ENCODE measurements at regions not wholly inside any gene's neighbourhood (a gene's known extent, or its start where the extent isn't known, plus 50 kb on each side); places are given as distances from the start of the nearest gene placed in this dataset.
A peak's percentile ranks its signal among the peaks of the same experiment; 100 is the strongest.
"Not testable (repeated sequence)": the region's sequence is repeated elsewhere in the genome, so short reads cannot be mapped to it uniquely, and the experiment has no call there.

DNA sequence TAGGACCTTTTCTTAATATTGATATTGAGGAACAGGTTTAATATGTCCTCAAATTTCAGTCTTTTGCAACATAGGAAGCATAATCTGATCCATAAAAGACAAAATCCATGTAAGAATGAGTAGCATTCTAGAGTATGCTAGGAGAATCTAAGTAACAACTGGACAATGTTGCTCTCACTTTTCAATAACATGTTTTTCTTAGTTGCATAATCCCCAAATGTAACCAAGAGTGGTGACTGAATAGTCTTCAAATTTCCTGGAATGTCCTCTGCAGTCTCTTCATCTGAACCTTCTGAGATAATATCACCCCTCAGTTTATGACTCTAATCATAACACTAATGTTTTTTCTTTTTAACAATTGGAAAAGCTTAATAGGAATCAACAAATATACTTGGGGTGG lies 110.0 kb upstream of the ZEB2 start:
- TF ChIP-seq, protein P1, sequence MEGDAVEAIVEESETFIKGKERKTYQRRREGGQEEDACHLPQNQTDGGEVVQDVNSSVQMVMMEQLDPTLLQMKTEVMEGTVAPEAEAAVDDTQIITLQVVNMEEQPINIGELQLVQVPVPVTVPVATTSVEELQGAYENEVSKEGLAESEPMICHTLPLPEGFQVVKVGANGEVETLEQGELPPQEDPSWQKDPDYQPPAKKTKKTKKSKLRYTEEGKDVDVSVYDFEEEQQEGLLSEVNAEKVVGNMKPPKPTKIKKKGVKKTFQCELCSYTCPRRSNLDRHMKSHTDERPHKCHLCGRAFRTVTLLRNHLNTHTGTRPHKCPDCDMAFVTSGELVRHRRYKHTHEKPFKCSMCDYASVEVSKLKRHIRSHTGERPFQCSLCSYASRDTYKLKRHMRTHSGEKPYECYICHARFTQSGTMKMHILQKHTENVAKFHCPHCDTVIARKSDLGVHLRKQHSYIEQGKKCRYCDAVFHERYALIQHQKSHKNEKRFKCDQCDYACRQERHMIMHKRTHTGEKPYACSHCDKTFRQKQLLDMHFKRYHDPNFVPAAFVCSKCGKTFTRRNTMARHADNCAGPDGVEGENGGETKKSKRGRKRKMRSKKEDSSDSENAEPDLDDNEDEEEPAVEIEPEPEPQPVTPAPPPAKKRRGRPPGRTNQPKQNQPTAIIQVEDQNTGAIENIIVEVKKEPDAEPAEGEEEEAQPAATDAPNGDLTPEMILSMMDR (IDR thresholded peaks at IDR 0.05; ENCODE audit: insufficient read depth, low read length, severe bottlenecking) = no peak
- FAIRE-seq (no peak), DNase-seq (ENCODE audit: low read depth) (no peak)
- H3K36me3 ChIP-seq (ENCODE audit: control insufficient read depth, insufficient read depth, low read length) = no peaks in the 10 kb centered on the region
- no peak overlapping the region for H3K4me3 ChIP-seq (ENCODE audit: low read depth, low read length)
- H3K27me3 ChIP-seq (ENCODE audit: control insufficient read depth, insufficient read depth, low read length) = no peaks in the 10 kb centered on the region

GRCh38 chr2:144628566-144628965 lies 108.6 kb upstream of the ZEB2 start:
- DNase-seq (ENCODE audit: low read depth) = no peak
- no peak for FAIRE-seq
- Histone ChIP-seq H3K36me3 (ENCODE audit: control insufficient read depth, insufficient read depth, low read length) (no peaks in the 10 kb centered on the region), H3K27me3 (ENCODE audit: control insufficient read depth, insufficient read depth, low read length) (no peaks in the 10 kb centered on the region), H3K4me3 (ENCODE audit: low read depth, low read length) (no peak overlapping the region)
- TF ChIP-seq, protein P1 (IDR thresholded peaks at IDR 0.05; ENCODE audit: insufficient read depth, low read length, severe bottlenecking) = no peak

- TF ChIP-seq, protein P1 (IDR thresholded peaks at IDR 0.05; ENCODE audit: insufficient read depth, low read length, severe bottlenecking) = no peak
- DNase-seq (ENCODE audit: low read depth) (no peak), FAIRE-seq (no peak)
- no peaks in the 10 kb centered on the region for H3K27me3 ChIP-seq (ENCODE audit: control insufficient read depth, insufficient read depth, low read length)
- H3K36me3 ChIP-seq (ENCODE audit: control insufficient read depth, insufficient read depth, low read length) = no peaks in the 10 kb centered on the region
- no peak overlapping the region for H3K4me3 ChIP-seq (ENCODE audit: low read depth, low read length)
Measured at GRCh38 chr2:144625626-144626025, 105.7 kb upstream of the ZEB2 start.

DNA sequence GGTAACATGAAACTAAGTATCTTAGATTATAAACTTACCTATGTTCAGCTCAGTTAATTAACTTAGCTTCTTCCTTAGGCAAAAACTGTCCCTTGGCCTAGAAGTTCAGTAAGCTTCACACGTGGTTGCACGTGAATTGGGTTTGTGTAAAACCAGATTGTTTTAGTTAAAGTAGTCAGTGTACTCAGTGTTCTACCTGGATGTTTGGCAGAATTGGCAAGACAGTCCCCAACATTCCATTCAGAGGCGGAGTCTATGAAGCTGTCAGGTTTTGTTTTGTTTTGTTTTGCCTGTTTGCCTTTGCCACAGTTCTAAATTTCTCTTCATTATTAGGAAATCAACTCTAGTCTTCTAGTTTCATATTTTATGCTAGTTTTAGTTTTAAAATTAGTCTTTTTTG lies 105.3 kb upstream of the ZEB2 start:
- Histone ChIP-seq H3K36me3 (ENCODE audit: control insufficient read depth, insufficient read depth, low read length) (no peaks in the 10 kb centered on the region), H3K27me3 (ENCODE audit: control insufficient read depth, insufficient read depth, low read length) (no peaks in the 10 kb centered on the region), H3K4me3 (ENCODE audit: low read depth, low read length) (no peak overlapping the region)
- FAIRE-seq (no peak), DNase-seq (ENCODE audit: low read depth) (peak; percentile 37)
- TF ChIP-seq, protein P1 (IDR thresholded peaks at IDR 0.05; ENCODE audit: insufficient read depth, low read length, severe bottlenecking) = no peak

GRCh38 chr2:144624451-144624850 lies 104.5 kb upstream of the ZEB2 start:
- Histone ChIP-seq H3K27me3 (ENCODE audit: control insufficient read depth, insufficient read depth, low read length) (no peaks in the 10 kb centered on the region), H3K36me3 (ENCODE audit: control insufficient read depth, insufficient read depth, low read length) (no peaks in the 10 kb centered on the region), H3K4me3 (ENCODE audit: low read depth, low read length) (no peak overlapping the region)
- TF ChIP-seq, protein P1 (IDR thresholded peaks at IDR 0.05; ENCODE audit: insufficient read depth, low read length, severe bottlenecking) = no peak
- FAIRE-seq = no peak
- peak; percentile 41 for DNase-seq (ENCODE audit: low read depth)

- FAIRE-seq; H3K27me3 ChIP-seq (ENCODE audit: control insufficient read depth, insufficient read depth, low read length); H3K36me3 ChIP-seq (ENCODE audit: control insufficient read depth, insufficient read depth, low read length); H3K4me3 ChIP-seq (ENCODE audit: low read depth, low read length); DNase-seq (ENCODE audit: low read depth): not testable (repeated sequence)
Measured at GRCh38 chr2:144622373-144622772, 102.5 kb upstream of the ZEB2 start.

Data from bronchial epithelial cell (primary cell).